ENCODE measurements at regions not wholly inside any gene's neighbourhood (a gene's known extent, or its start where the extent isn't known, plus 50 kb on each side); places are given as distances from the start of the nearest gene placed in this dataset.

- intact Hi-C loops (cut with micrococcal nuclease; ENCODE audit: unreplicated experiment) (no loop called here), in situ Hi-C loops (cut with MboI) (no loop called here)
- Histone ChIP-seq H3K36me3 (ENCODE audit: control insufficient read depth in 2 of 2, insufficient read depth in 2 of 2, low read length in 1 of 2) (no peaks in the 10 kb centered on the region; a peak in 1 of 4 replicates), H3K9ac (ENCODE audit: control insufficient read depth, insufficient read depth, low read length) (no peak overlapping the region), H3K4me1 (ENCODE audit: control insufficient read depth, insufficient read depth, low read length) (no peaks in the 10 kb centered on the region), H4K20me1 (ENCODE audit: control insufficient read depth, insufficient read depth) (no peaks in the 10 kb centered on the region), H3K27ac (ENCODE audit: control insufficient read depth, insufficient read depth) (no peak overlapping the region), H2AFZ (ENCODE audit: control insufficient read depth, low read depth, low read length) (no peak overlapping the region), H3K4me2 (ENCODE audit: control insufficient read depth, insufficient read depth) (no peak overlapping the region), H3K9me3 (replicated peaks; ENCODE audit: control insufficient read depth, insufficient read depth, low read length) (no peaks in the 10 kb centered on the region), H3K79me2 (ENCODE audit: control insufficient read depth, insufficient read depth, low read length) (no peaks in the 10 kb centered on the region), H3K4me3 (no peak overlapping the region), H3K27me3 (replicated peaks in 1 of 2; ENCODE audit: control insufficient read depth in 2 of 2, insufficient read depth in 2 of 2, low read length in 1 of 2) (no peaks in the 10 kb centered on the region)
- BruUV-seq (replicated peaks), result no TSS peak
- ChIA-PET POLR2A (no interaction called here), CTCF (no interaction called here), RAD21 (ENCODE audit: unreplicated experiment) (no interaction called here), SMC1A (ENCODE audit: uncharacterized antibody, unreplicated experiment) (no interaction called here)
- TF ChIP-seq SMC3 (IDR thresholded peaks at IDR 0.05; ENCODE audit: borderline replicate concordance, low read length) (no peak), EGR1 (IDR thresholded peaks at IDR 0.05; ENCODE audit: borderline replicate concordance in 1 of 2, low read depth in 2 of 2, low read length in 2 of 2) (no peak), IRF5 (IDR thresholded peaks at IDR 0.05; ENCODE audit: borderline replicate concordance) (no peak), SIX5 (IDR thresholded peaks at IDR 0.05; ENCODE audit: low read depth, low read length, severe bottlenecking) (no peak), TCF12 (IDR thresholded peaks at IDR 0.05; ENCODE audit: low read depth, low read length) (no peak)
- WGBS (ENCODE audit: insufficient coverage, insufficient replicate concordance, low lambda C conversion rate, missing lambda C conversion rate), result 71% methylated on average over 6 of the region's 6 CpGs
- FAIRE-seq (no peak), ATAC-seq (no peak), DNase-seq (ENCODE audit: low read depth, low spot score) (no peak)
Measured at GRCh38 chr17:68699936-68700335, 98.8 kb upstream of the FAM20A start.

GRCh38 chr17:68698746-68699145, 97.6 kb upstream of the FAM20A start:
- no peak overlapping the region for H3K27ac ChIP-seq (ENCODE audit: control insufficient read depth, insufficient read depth)
- in situ Hi-C loops (cut with MboI), result no loop called here
- CTCF ChIA-PET, result no interaction called here
- TF ChIP-seq HCFC1 (IDR thresholded peaks at IDR 0.05; ENCODE audit: low read length), result no peak
- no peak for TF ChIP-seq BACH1 (IDR thresholded peaks at IDR 0.05; ENCODE audit: borderline replicate concordance)
- TF ChIP-seq ZNF24 (IDR thresholded peaks at IDR 0.05), result no peak
- TF ChIP-seq E4F1 (IDR thresholded peaks at IDR 0.05; ENCODE audit: borderline replicate concordance, partially characterized antibody), result no peak
- no peak for TF ChIP-seq CEBPB (IDR thresholded peaks at IDR 0.05; ENCODE audit: borderline replicate concordance in 1 of 2, low read depth in 2 of 2, low read length in 2 of 2)
- TF ChIP-seq TBL1XR1 (IDR thresholded peaks at IDR 0.05; ENCODE audit: low read depth, low read length), result no peak
- no peak for TF ChIP-seq ETV6 (conservative IDR thresholded peaks at IDR 0.05 in 1 of 2, IDR thresholded peaks at IDR 0.05 in 1 of 2; ENCODE audit: borderline replicate concordance in 1 of 2, low read depth in 1 of 2)
- TF ChIP-seq MLLT1 (IDR thresholded peaks at IDR 0.05), result no peak
- no peak for TF ChIP-seq KDM1A (IDR thresholded peaks at IDR 0.05; ENCODE audit: borderline replicate concordance)

More at GRCh38 chr17:68698746-68699145, 97.6 kb upstream of the FAM20A start:
- ATAC-seq (no peak), DNase-seq (ENCODE audit: low read depth, low spot score) (no peak), FAIRE-seq (no peak)
- Histone ChIP-seq H3K4me3 (no peak overlapping the region), H3K27me3 (replicated peaks in 1 of 2; ENCODE audit: control insufficient read depth in 2 of 2, insufficient read depth in 2 of 2, low read length in 1 of 2) (no peaks in the 10 kb centered on the region), H4K20me1 (ENCODE audit: control insufficient read depth, insufficient read depth) (no peaks in the 10 kb centered on the region), H3K79me2 (ENCODE audit: control insufficient read depth, insufficient read depth, low read length) (no peaks in the 10 kb centered on the region), H2AFZ (ENCODE audit: control insufficient read depth, low read depth, low read length) (no peak overlapping the region), H3K4me1 (ENCODE audit: control insufficient read depth, insufficient read depth, low read length) (no peaks in the 10 kb centered on the region), H3K9ac (ENCODE audit: control insufficient read depth, insufficient read depth, low read length) (no peak overlapping the region), H3K4me2 (ENCODE audit: control insufficient read depth, insufficient read depth) (no peak overlapping the region), H3K9me3 (replicated peaks; ENCODE audit: control insufficient read depth, insufficient read depth, low read length) (no peaks in the 10 kb centered on the region), H3K36me3 (ENCODE audit: control insufficient read depth in 2 of 2, insufficient read depth in 2 of 2, low read length in 1 of 2) (no peaks in the 10 kb centered on the region; a peak in 1 of 4 replicates)
- RAD21 ChIA-PET (ENCODE audit: unreplicated experiment), result no interaction called here
- intact Hi-C loops (cut with micrococcal nuclease; ENCODE audit: unreplicated experiment), result no loop called here
- SMC1A ChIA-PET (ENCODE audit: uncharacterized antibody, unreplicated experiment), result no interaction called here
- POLR2A ChIA-PET, result no interaction called here
- no TSS peak for BruUV-seq (replicated peaks)
- WGBS (ENCODE audit: insufficient coverage, insufficient replicate concordance, low lambda C conversion rate, missing lambda C conversion rate), result 17% methylated on average over 3 of the region's 3 CpGs
